ENCODE measurements at regions not wholly inside any gene's neighbourhood (a gene's known extent, or its start where the extent isn't known, plus 50 kb on each side); places are given as distances from the start of the nearest gene placed in this dataset.

DNA sequence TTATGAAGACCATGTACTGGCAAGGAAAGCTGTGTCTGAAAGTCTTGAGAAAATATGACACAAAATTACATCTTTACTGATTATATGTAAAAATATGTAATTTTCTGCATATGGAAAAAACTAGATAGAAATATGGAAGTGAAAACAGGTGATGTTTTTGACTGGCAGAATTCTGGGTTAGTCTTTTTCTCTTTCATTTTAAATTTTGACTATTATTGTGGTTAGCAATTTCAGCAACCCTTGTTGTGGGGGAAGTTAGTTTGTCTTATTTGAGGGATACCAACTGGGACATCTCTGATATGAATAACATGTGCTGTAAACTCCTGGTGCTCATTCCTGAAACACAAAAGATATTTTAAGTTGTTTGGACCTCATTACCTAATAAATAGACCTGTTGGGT lies 49.9 kb upstream of the CPEB2 start:
- TF ChIP-seq, protein P1, sequence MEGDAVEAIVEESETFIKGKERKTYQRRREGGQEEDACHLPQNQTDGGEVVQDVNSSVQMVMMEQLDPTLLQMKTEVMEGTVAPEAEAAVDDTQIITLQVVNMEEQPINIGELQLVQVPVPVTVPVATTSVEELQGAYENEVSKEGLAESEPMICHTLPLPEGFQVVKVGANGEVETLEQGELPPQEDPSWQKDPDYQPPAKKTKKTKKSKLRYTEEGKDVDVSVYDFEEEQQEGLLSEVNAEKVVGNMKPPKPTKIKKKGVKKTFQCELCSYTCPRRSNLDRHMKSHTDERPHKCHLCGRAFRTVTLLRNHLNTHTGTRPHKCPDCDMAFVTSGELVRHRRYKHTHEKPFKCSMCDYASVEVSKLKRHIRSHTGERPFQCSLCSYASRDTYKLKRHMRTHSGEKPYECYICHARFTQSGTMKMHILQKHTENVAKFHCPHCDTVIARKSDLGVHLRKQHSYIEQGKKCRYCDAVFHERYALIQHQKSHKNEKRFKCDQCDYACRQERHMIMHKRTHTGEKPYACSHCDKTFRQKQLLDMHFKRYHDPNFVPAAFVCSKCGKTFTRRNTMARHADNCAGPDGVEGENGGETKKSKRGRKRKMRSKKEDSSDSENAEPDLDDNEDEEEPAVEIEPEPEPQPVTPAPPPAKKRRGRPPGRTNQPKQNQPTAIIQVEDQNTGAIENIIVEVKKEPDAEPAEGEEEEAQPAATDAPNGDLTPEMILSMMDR (optimal IDR thresholded peaks at IDR 0.05 in 1 of 3, IDR thresholded peaks at IDR 0.05 in 1 of 3, conservative IDR thresholded peaks at IDR 0.05 in 1 of 3; ENCODE audit: extremely low read depth in 1 of 3, insufficient read depth in 2 of 3, low read length in 3 of 3), result no peak
- no peak for TF ChIP-seq EZH2 (IDR thresholded peaks at IDR 0.05; ENCODE audit: low read length)
